Lower leg skin (tissue), 4 donors: ENCODE measurements at regions not wholly inside any gene's neighbourhood (a gene's known extent, or its start where the extent isn't known, plus 50 kb on each side); places are given as distances from the start of the nearest gene placed in this dataset.
"Not testable (repeated sequence)": the region's sequence is repeated elsewhere in the genome, so short reads cannot be mapped to it uniquely, and the experiment has no call there.

Source experiments
- DNase-seq, 2 donors: peaks; one replicate each; pipeline ENCODE4 v3.0.0-alpha.2; 2019; ENCODE audit warnings: low spot score in 2 of 2
- H3K4me3 ChIP-seq: fragments of 200-600 bp; sonication (generic); 2 replicates; pipeline ENCODE4 v1.5.1; 2017; ENCODE audit warnings: mild to moderate bottlenecking, low read depth; ENCODE audit not compliant: poor library complexity, severe bottlenecking
- POLR2A ChIP-seq, 2 donors: fragments of 450-650 bp; IDR thresholded peaks; one replicate each; pipeline ENCODE4 v1.6.1; 2016 to 2017; ENCODE audit warnings: antibody characterized with exemption in 2 of 2, mild to moderate bottlenecking in 1 of 2, moderate library complexity in 1 of 2
- WGBS, 2 donors: methylation state at CpG; one replicate each; pipeline ENCODE4 v1.1.5; 2018; 5-methylcytosine and 5-hydroxymethylcytosine counted together
- intact Hi-C: fragments of 100-400 bp; cut with DNase I; formaldehyde crosslinking; loops from one replicate; pipeline ENCODE4 v1.15.0; 2023; ENCODE audit warnings: low total_unique reads
- TF ChIP-seq, protein P1 (sequence below), 3 donors: fragments of 450-650 bp; IDR thresholded peaks; one replicate each; pipeline ENCODE4 v1.5.1; 2016; ENCODE audit warnings: antibody characterized with exemption in 3 of 3, mild to moderate bottlenecking in 3 of 3, moderate library complexity in 2 of 3

DNA sequence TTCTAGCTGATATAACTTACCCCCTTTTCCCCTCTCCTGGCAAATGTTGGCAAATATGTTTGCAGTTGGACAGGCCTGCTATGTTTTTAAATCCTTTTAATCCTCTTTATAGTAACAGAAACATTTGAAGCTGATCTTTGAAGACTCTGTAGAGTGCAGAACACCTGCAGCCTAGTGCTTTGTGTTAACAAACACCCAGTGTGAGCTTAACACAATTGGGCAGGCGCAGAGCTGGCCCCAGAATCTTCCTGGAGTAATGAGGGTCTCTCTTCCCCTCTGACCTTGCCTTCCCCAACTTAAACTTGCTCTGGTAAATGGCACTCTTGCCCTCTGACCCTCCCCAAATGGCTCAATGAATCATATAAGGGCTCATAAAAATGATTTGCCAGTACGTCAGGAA is 247.9 kb upstream of the LYPLAL1 start:
- TF ChIP-seq POLR2A (IDR thresholded peaks at IDR 0.05), result no peak
- TF ChIP-seq, protein P1, sequence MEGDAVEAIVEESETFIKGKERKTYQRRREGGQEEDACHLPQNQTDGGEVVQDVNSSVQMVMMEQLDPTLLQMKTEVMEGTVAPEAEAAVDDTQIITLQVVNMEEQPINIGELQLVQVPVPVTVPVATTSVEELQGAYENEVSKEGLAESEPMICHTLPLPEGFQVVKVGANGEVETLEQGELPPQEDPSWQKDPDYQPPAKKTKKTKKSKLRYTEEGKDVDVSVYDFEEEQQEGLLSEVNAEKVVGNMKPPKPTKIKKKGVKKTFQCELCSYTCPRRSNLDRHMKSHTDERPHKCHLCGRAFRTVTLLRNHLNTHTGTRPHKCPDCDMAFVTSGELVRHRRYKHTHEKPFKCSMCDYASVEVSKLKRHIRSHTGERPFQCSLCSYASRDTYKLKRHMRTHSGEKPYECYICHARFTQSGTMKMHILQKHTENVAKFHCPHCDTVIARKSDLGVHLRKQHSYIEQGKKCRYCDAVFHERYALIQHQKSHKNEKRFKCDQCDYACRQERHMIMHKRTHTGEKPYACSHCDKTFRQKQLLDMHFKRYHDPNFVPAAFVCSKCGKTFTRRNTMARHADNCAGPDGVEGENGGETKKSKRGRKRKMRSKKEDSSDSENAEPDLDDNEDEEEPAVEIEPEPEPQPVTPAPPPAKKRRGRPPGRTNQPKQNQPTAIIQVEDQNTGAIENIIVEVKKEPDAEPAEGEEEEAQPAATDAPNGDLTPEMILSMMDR (IDR thresholded peaks at IDR 0.05), result no peak
- no peak for DNase-seq
- intact Hi-C loops, result no loop called here
- WGBS, 2 donors, result 94 to 96% methylated on average over 2 of the region's 2 CpGs
- no peak overlapping the region for H3K4me3 ChIP-seq

DNA sequence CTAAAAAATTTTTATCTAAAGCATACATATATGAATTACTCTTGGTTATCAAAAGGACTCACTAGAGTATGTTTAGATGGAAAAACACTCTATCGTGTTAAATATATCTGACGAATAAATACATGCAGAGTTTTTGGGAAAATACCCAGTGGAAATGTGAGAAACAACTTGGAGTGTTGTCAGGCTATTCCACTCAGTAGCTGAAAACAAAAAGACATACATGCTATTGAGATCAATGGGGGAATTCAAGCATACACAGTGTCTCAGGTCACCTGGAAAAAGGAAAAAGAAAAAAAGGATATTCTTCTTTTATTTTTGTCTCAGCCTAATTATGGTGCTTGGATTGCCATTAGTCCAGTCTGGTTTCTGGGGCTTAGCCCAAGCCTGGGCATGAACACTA is 247.0 kb upstream of the LYPLAL1 start:
- no peak for DNase-seq
- no peak for TF ChIP-seq POLR2A (IDR thresholded peaks at IDR 0.05)
- TF ChIP-seq, protein P1 (IDR thresholded peaks at IDR 0.05), result no peak
- H3K4me3 ChIP-seq, result no peak overlapping the region
- intact Hi-C loops, result no loop called here
- WGBS, 2 donors, result 95 to 97% methylated on average over 2 of the region's 2 CpGs

- no peak overlapping the region for H3K4me3 ChIP-seq
- no peak for DNase-seq
- 75 to 78% methylated on average over 3 of the region's 3 CpGs for whole genome bisulfite sequencing, 2 donors
- TF ChIP-seq POLR2A (IDR thresholded peaks at IDR 0.05), result no peak
- TF ChIP-seq, protein P1 (IDR thresholded peaks at IDR 0.05), result no peak
- intact Hi-C loops, result no loop called here
These were observed 243.7 kb upstream of the LYPLAL1 start for GRCh38 chr1:218930000-218930399.

DNA sequence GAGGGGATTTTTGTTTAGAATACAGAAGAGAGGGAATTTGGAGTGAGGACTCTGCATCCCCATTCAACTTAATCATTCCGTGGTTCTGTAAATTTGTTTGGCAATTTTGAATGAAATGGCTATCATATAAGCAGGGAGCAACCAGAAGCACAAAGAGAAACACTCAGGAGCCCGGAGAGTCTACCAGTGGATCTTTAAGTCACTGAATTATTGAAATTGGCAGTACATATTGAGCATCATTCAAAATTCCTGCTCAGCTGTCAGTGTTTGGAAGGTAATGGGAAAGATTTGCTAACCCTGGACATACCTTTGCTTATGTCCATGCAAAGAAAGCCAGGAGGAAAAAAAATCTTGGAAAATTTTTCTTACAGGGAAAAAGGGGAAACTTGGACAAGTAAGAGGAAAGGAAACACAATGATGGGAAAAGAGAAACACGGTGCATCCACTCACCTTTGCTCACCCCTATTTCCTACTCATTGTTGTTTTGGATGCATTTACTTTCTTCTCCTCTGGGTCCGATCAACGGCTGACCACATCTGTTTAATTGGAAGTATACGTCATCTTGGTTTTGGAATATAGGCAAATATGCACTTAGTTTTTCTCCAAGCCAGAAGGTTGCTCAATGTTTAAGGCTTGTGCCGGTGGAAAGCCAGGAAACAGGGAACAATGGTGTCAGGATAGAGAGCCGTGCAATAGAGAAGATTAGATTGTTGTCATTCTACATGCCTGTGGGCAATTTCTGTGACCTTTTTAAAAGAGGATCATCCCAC is 243.0 kb upstream of the LYPLAL1 start:
- WGBS, 2 donors, result 54 to 58% methylated on average over 8 of the region's 8 CpGs
- TF ChIP-seq, protein P1 (IDR thresholded peaks at IDR 0.05), result no peak
- no peak for TF ChIP-seq POLR2A (IDR thresholded peaks at IDR 0.05)
- intact Hi-C loops, result no loop called here
- no peak for DNase-seq
- no peak overlapping the region for H3K4me3 ChIP-seq

GRCh38 chr1:218931324-218931723 is 242.4 kb upstream of the LYPLAL1 start:
- 62 to 72% methylated on average over 2 of the region's 2 CpGs for WGBS, 2 donors
- DNase-seq, result no peak
- no peak overlapping the region for H3K4me3 ChIP-seq
- TF ChIP-seq, protein P1 (IDR thresholded peaks at IDR 0.05), result no peak
- TF ChIP-seq POLR2A (IDR thresholded peaks at IDR 0.05), result no peak
- intact Hi-C loops, result no loop called here

DNA sequence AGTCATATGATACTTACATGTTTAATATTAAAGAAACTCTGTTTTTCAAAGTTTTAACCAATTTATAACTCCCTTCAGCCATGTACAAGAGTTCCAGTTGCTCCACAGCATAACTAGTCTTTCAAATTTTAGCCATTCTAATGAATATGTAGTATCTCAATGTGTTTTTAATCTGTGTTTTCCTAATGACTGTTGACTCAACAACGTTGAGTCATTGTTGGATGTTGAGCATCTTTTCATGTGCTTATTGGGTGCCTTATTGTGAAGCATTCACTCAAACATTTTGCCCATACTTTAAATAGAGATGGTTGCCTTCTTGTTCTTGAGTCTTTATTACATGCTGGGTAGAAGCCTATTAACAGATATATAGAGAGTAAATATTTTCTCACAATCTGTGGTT is 240.2 kb upstream of the LYPLAL1 start:
- TF ChIP-seq, protein P1 (IDR thresholded peaks at IDR 0.05), result no peak
- TF ChIP-seq POLR2A (IDR thresholded peaks at IDR 0.05), result no peak
- WGBS, 2 donors, result 30 to 34% methylated on average over 1 of the region's 1 CpG
- no peak overlapping the region for H3K4me3 ChIP-seq
- DNase-seq, result no peak
- intact Hi-C loops, result no loop called here

DNA sequence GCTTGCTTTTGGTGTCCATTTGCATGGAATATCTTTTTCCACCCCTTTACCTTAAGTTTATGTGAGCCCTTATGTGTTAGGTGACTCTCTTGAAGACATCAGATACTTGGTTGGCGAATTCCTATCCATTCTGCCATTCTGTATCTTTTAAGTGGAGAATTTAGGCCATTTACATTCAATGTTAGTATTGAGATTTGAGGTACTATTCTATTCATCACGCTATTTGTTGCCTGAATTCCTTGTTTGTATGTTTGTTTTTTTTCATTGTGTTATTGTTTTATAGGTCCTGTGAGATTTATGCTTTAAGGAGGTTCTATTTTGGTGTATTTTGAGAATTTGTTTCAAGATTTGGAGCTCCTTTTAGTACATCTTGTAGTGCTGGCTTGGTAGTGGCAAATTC is 238.3 kb upstream of the LYPLAL1 start:
- WGBS, 2 donors, result 84 to 93% methylated on average over 2 of the region's 2 CpGs
- intact Hi-C loops, result not testable (repeated sequence)

More for the DNA sequence above, 238.3 kb upstream of the LYPLAL1 start:
- DNase-seq, H3K4me3 ChIP-seq: not testable (repeated sequence)
